ENCODE measurements at regions not wholly inside any gene's neighbourhood (a gene's known extent, or its start where the extent isn't known, plus 50 kb on each side); places are given as distances from the start of the nearest gene placed in this dataset.

DNA sequence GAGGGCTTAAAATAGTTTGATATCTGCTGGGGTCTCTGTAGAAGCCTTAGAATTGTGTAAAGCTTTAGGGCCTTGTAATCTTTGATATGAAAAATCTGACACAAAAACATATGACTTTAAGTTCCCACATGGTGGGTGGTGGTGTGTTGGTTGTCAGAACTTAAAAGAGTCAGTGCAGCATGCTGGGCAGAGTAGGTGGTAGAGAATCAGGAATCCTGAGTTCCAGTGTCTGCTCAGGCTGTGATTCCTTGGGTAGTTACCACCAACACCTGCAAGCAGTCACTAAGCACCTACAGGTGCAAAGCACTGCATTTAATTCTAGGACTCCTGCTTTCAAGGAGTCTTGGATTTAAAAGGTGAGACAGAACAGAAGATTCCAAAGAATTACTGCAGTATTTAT, 144.6 kb downstream of the ACER2 start:
- Histone ChIP-seq H3K27ac (no peak overlapping the region), H3K4me3 (no peak overlapping the region), H3K36me3 (no peaks in the 10 kb centered on the region), H3K27me3 (replicated peaks; ENCODE audit: insufficient read depth) (no peaks in the 10 kb centered on the region), H3K4me1 (ENCODE audit: control insufficient read depth in 1 of 2, low read depth in 2 of 2) (no peaks in the 10 kb centered on the region), H3K9me3 (no peaks in the 10 kb centered on the region)
- TF ChIP-seq, protein P1, sequence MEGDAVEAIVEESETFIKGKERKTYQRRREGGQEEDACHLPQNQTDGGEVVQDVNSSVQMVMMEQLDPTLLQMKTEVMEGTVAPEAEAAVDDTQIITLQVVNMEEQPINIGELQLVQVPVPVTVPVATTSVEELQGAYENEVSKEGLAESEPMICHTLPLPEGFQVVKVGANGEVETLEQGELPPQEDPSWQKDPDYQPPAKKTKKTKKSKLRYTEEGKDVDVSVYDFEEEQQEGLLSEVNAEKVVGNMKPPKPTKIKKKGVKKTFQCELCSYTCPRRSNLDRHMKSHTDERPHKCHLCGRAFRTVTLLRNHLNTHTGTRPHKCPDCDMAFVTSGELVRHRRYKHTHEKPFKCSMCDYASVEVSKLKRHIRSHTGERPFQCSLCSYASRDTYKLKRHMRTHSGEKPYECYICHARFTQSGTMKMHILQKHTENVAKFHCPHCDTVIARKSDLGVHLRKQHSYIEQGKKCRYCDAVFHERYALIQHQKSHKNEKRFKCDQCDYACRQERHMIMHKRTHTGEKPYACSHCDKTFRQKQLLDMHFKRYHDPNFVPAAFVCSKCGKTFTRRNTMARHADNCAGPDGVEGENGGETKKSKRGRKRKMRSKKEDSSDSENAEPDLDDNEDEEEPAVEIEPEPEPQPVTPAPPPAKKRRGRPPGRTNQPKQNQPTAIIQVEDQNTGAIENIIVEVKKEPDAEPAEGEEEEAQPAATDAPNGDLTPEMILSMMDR (IDR thresholded peaks at IDR 0.05), result no peak
- ATAC-seq (ENCODE audit: insufficient number of reproducible peaks, low FRiP score, low read depth), result no peak
- DNase-seq (ENCODE audit: low spot score), result no peak

DNA sequence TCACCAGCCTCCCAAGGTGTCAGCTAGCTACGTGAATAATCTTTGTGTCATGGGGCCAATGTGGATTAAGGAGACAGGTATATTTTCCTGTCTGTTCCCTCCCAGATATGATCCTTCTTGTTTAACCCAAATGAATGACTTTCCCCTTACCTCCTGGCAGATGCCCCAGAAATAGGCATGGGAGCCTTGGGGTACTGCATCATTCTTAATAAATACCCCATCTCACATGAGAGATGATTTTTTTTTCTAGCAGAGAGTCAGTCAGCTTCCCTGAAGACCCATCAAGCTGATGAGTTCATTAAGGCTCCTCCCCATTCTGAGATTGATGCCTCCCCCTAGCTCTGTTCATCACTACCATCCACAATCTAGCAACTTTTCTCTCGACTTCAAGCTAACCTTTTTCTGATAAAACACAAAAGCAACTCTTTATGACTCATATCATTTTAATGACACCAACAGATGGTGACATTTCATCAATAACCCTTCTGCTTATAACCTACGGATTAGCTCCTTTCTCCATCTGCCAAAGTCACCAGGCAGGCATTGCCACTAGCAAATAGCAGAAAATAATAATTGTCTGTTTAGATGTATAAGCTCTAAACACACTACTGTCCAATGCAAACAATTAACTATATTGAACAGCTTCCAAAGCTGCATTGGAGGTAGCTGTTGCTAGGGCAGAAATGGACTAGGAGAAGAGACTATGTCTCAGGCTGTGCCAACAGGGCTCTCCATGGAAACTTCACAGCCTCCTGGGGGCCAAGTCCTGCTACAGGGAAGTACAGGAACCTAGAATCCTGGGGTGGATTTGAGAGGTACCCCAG, 143.7 kb downstream of the ACER2 start:
- Histone ChIP-seq H3K27me3 (replicated peaks; ENCODE audit: insufficient read depth) (no peaks in the 10 kb centered on the region), H3K27ac (no peak overlapping the region), H3K36me3 (no peaks in the 10 kb centered on the region), H3K4me1 (ENCODE audit: control insufficient read depth in 1 of 2, low read depth in 2 of 2) (no peaks in the 10 kb centered on the region), H3K4me3 (no peak overlapping the region), H3K9me3 (no peaks in the 10 kb centered on the region)
- ATAC-seq (ENCODE audit: insufficient number of reproducible peaks, low FRiP score, low read depth) (no peak), DNase-seq (ENCODE audit: low spot score) (no peak)
- TF ChIP-seq, protein P1 (IDR thresholded peaks at IDR 0.05), result no peak

DNA sequence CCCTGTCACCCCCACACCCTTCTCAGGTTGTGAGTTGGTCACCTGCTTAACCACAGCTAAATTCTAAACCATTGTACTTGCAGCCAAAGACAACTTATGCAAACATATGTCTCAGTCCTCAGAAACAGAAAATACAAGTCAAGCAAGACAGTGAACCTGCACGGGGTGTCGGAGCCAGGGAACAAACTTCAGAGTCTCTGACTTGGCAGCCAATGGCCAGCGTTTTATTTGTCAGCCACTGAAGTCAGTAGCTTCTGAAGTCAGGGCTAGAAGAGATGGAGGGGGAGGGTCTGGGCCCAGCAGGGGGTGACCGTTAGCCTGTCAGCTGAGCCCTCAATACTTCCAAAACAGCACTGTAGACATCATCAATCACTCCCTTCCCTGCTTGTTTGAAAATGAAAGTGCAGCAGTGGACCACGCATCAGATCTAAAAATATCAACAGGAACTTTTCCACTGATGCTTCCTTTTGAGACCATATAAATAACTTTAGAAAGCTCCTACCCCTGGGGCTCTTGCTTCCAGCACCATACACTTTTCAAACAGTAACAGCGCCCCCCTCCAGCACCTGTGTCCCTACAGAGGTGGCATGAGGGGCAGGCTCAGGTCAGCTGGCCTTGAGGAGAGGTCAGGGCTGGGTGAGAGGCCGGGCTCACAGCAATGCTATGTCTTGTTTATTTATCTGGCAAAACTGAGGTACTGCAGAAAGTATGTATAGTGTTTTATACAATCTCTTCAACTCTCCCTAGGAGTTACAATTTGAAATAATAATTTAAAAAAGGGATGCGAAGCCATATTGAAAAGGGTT, 142.5 kb downstream of the ACER2 start:
- ATAC-seq (ENCODE audit: insufficient number of reproducible peaks, low FRiP score, low read depth) (no peak), DNase-seq (ENCODE audit: low spot score) (no peak)
- H3K4me3 ChIP-seq, result peak overlapping the region; percentile 62
- no peak overlapping the region for H3K27ac ChIP-seq
- H3K9me3 ChIP-seq, result no peaks in the 10 kb centered on the region
- TF ChIP-seq, protein P1 (IDR thresholded peaks at IDR 0.05), result no peak
- H3K27me3 ChIP-seq (replicated peaks; ENCODE audit: insufficient read depth), result no peaks in the 10 kb centered on the region
- no peaks in the 10 kb centered on the region for H3K36me3 ChIP-seq
- H3K4me1 ChIP-seq (ENCODE audit: control insufficient read depth in 1 of 2, low read depth in 2 of 2), result no peaks in the 10 kb centered on the region

DNA sequence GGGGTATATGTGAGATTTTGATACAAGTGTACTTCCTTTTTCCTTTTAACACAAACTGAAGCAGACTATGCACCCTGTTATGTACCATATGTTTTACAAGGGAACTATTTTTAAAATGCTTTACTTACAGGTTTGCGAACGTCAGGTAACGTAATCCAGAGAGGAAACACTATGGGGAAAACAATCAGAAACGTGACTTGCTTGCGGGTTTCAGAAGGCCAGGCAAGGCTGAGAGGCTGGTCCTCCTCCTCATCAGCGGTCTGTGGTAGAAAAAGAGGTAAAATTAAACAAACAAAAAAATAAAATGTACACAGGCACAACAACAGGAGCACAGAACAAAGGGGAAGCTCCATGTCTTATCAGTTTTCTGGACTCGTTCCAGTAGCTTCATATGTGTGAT, 141.2 kb downstream of the ACER2 start:
- no peaks in the 10 kb centered on the region for H3K27me3 ChIP-seq (replicated peaks; ENCODE audit: insufficient read depth)
- H3K9me3 ChIP-seq, result no peaks in the 10 kb centered on the region
- H3K4me3 ChIP-seq, result no peak overlapping the region
- no peak overlapping the region for H3K27ac ChIP-seq
- no peaks in the 10 kb centered on the region for H3K4me1 ChIP-seq (ENCODE audit: control insufficient read depth in 1 of 2, low read depth in 2 of 2)
- TF ChIP-seq, protein P1 (IDR thresholded peaks at IDR 0.05), result no peak
- DNase-seq (ENCODE audit: low spot score) (no peak), ATAC-seq (ENCODE audit: insufficient number of reproducible peaks, low FRiP score, low read depth) (no peak)
- H3K36me3 ChIP-seq, result no peaks in the 10 kb centered on the region

DNA sequence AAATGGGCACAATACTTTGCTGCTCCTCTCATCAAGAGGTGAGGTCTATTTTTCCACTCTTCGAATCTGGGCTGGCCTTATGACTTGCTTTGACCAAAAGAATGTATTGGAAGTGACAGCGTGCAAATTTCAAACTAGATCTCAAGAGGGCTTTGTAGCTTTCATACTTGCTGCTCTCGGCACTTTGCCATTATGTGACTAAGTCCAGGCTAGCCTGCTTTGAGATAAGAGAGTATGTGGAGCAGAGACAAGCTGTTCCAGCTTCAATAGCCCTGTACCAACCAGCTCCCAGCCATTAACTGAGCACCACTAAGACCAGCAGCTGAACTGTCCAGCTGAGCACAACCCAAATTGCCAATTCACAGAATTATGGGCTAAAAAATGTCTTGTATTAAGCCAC, 124.6 kb downstream of the ACER2 start:
- no peak for DNase-seq (ENCODE audit: low spot score)
- no peak overlapping the region for H3K4me3 ChIP-seq
- H3K36me3 ChIP-seq, result no peaks in the 10 kb centered on the region
- ATAC-seq (ENCODE audit: insufficient number of reproducible peaks, low FRiP score, low read depth), result no peak
- H3K9me3 ChIP-seq, result no peaks in the 10 kb centered on the region
- no peak overlapping the region for H3K27ac ChIP-seq
- H3K27me3 ChIP-seq (replicated peaks; ENCODE audit: insufficient read depth), result no peaks in the 10 kb centered on the region
- H3K4me1 ChIP-seq (ENCODE audit: control insufficient read depth in 1 of 2, low read depth in 2 of 2), result no peaks in the 10 kb centered on the region
- TF ChIP-seq, protein P1 (IDR thresholded peaks at IDR 0.05), result no peak
